ENCODE measurements at regions not wholly inside any gene's neighbourhood (a gene's known extent, or its start where the extent isn't known, plus 50 kb on each side); places are given as distances from the start of the nearest gene placed in this dataset.

GRCh38 chr18:6465281-6465680, 50.6 kb upstream of the L3MBTL4 start:
- no peaks in the 10 kb centered on the region for H3K9me3 ChIP-seq (ENCODE audit: low read length)
- H3K36me3 ChIP-seq (ENCODE audit: insufficient read depth, low read length): no peaks in the 10 kb centered on the region
- no peaks in the 10 kb centered on the region for H3K4me1 ChIP-seq (ENCODE audit: insufficient read depth, low read length)
- H3K4me3 ChIP-seq (ENCODE audit: low read length): no peak overlapping the region
- no peaks in the 10 kb centered on the region for H3K27me3 ChIP-seq (ENCODE audit: insufficient read depth, low read length)
- no peak overlapping the region for H2AFZ ChIP-seq (ENCODE audit: low read depth, low read length)

DNA sequence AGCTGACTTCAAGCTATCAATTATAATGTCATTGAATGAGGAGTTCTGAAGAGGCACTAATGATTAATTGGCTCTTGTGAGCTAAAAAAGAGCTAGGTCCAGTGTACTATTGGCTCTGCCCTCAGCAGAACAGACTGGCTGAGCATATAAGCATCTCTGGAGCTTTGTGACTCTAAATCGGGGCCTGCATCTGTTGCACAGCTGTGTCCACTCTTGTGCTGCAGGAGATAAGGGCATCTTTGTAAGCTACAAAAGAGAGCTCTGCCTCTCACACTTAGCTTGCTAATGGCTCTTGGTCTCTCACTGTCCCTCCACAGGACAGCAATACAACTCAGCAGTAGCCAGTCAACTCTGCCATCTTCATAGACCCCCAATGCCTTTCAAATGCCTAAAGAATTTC, 61.5 kb upstream of the L3MBTL4 start:
- Histone ChIP-seq H3K9me3 (ENCODE audit: low read length) (no peaks in the 10 kb centered on the region), H3K27me3 (ENCODE audit: insufficient read depth, low read length) (no peaks in the 10 kb centered on the region), H2AFZ (ENCODE audit: low read depth, low read length) (no peak overlapping the region), H3K36me3 (ENCODE audit: insufficient read depth, low read length) (no peaks in the 10 kb centered on the region), H3K4me3 (ENCODE audit: low read length) (no peak overlapping the region), H3K4me1 (ENCODE audit: insufficient read depth, low read length) (no peaks in the 10 kb centered on the region)

DNA sequence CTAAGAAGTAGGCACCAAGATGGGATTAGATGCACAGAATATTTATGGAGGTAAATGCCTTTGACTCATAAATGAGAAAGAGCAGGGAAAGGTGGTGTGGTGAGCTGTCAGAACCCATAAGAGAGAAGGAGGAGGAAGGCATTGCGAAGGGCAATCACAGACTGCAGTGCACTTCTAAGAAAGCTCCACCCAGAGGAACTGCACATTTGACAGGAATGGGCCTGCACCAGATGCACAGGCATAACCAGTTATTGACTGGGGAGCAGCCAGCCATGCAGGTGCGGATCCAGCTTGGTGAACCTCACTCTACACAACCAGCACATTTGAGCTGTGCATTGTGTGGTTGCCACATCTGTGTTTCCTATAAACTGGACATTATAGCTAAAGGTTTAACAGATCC, 62.2 kb upstream of the L3MBTL4 start:
- H3K4me3 ChIP-seq (ENCODE audit: low read length): no peak overlapping the region
- H3K4me1 ChIP-seq (ENCODE audit: insufficient read depth, low read length): no peaks in the 10 kb centered on the region
- H3K27me3 ChIP-seq (ENCODE audit: insufficient read depth, low read length): no peaks in the 10 kb centered on the region
- H3K36me3 ChIP-seq (ENCODE audit: insufficient read depth, low read length): no peaks in the 10 kb centered on the region
- H3K9me3 ChIP-seq (ENCODE audit: low read length): no peaks in the 10 kb centered on the region
- H2AFZ ChIP-seq (ENCODE audit: low read depth, low read length): no peak overlapping the region

DNA sequence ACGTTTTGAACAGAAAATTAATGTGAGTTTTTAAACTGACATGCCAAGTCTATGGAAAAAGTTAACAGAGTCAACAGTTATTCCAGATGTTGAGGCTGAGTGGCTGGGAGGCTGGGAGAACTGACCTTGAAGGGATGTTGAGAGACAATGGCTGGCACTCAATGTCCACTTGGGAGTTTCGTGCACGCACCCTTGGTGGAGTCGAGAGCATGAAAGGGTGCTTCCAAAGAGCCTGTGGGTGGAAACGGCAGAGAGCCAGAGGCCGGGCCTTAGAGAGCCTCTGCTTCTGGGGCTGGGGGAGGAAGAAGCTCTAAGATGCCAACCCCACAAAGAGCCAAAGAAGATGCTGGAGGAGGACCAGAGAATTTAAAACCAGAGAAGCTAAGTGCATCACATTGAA, 63.4 kb upstream of the L3MBTL4 start:
- Histone ChIP-seq H2AFZ (ENCODE audit: low read depth, low read length) (no peak overlapping the region), H3K4me3 (ENCODE audit: low read length) (no peak overlapping the region), H3K9me3 (ENCODE audit: low read length) (no peaks in the 10 kb centered on the region), H3K36me3 (ENCODE audit: insufficient read depth, low read length) (no peaks in the 10 kb centered on the region), H3K27me3 (ENCODE audit: insufficient read depth, low read length) (no peaks in the 10 kb centered on the region), H3K4me1 (ENCODE audit: insufficient read depth, low read length) (no peaks in the 10 kb centered on the region)

DNA sequence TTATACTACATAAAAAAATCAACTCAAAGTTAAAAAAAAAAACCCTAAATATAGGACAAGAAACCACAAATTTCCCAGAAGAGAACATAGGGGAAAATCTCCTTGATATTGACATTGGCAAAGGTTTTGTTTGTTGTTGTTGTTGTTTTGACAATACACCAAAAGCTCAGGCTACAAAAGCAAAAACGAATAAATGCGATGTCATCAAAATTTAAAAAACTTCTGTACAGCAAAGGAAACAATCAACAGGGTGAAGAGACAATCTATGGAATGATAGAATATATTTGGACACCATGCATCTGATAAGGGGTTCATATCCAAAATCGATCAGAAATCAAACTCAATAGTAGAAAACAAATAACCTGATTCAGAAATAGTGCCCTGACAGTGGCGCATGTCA, 65.0 kb upstream of the L3MBTL4 start:
- H3K4me3 ChIP-seq (ENCODE audit: low read length): no peak overlapping the region
- no peaks in the 10 kb centered on the region for H3K27me3 ChIP-seq (ENCODE audit: insufficient read depth, low read length)
- no peaks in the 10 kb centered on the region for H3K9me3 ChIP-seq (ENCODE audit: low read length)
- H3K36me3 ChIP-seq (ENCODE audit: insufficient read depth, low read length): no peaks in the 10 kb centered on the region
- H3K4me1 ChIP-seq (ENCODE audit: insufficient read depth, low read length): no peaks in the 10 kb centered on the region
- no peak overlapping the region for H2AFZ ChIP-seq (ENCODE audit: low read depth, low read length)

DNA sequence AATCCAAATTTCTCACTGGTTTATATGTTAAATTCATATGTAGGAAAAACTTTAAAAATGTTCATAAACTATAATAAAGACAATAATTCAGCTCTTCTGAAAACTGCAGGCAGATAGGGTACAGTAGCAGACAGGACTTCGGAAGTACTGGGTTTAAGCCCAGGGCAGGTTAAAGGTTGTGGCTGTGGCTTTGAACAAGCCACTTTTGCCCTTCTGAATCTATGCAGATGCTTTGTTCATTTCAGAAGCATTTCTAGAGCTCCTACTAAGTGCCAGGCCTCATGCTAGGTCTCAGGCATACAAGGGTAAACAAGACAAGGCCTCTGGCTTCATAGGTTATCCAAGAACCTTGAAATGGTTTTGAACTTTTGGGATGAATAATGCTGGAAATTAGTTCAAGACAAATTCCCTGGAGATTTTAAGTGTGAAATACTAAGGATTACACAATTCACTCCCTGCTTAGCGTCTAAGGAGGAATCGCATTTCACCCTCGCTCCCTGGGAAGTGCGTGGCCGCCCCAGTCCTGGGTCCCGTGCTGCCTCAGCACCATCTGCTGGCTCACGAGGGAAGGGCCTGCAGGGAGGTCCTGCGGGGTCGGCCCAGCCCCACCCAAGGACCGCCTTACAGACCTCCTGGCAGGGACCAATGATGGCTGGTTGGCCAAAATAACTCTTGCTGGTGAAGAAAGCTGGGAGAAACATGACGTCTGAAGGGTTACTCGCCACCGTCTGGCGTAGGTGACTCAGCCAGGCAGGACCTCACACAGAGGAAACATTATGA, 67.7 kb upstream of the L3MBTL4 start:
- H3K4me3 ChIP-seq (ENCODE audit: low read length): no peak overlapping the region
- H3K4me1 ChIP-seq (ENCODE audit: insufficient read depth, low read length): no peaks in the 10 kb centered on the region
- H3K9me3 ChIP-seq (ENCODE audit: low read length): no peaks in the 10 kb centered on the region
- H2AFZ ChIP-seq (ENCODE audit: low read depth, low read length): no peak overlapping the region
- no peaks in the 10 kb centered on the region for H3K27me3 ChIP-seq (ENCODE audit: insufficient read depth, low read length)
- no peaks in the 10 kb centered on the region for H3K36me3 ChIP-seq (ENCODE audit: insufficient read depth, low read length)

DNA sequence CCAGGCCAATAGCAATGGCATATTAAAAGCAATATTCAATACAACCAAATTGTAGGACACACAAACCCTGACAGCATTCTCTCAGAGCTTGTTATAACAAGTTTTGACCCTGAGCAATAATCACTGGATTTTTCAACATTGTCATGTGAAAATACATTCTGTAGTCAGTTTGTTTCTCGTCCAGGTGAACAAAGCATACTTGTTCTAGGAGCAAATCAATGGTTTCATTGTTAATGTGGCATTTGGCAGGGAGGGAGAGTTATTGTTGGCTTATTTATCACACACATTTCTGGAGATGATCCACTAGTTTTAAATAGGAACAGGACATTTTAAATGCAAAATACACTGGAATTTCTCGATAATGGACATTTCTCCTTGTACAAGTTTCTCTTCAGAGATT, 69.9 kb upstream of the L3MBTL4 start:
- no peaks in the 10 kb centered on the region for H3K27me3 ChIP-seq (ENCODE audit: insufficient read depth, low read length)
- H3K4me1 ChIP-seq (ENCODE audit: insufficient read depth, low read length): no peaks in the 10 kb centered on the region
- no peak overlapping the region for H2AFZ ChIP-seq (ENCODE audit: low read depth, low read length)
- H3K9me3 ChIP-seq (ENCODE audit: low read length): no peaks in the 10 kb centered on the region
- no peaks in the 10 kb centered on the region for H3K36me3 ChIP-seq (ENCODE audit: insufficient read depth, low read length)
- no peak overlapping the region for H3K4me3 ChIP-seq (ENCODE audit: low read length)

GRCh38 chr18:6486313-6486712, 71.6 kb upstream of the L3MBTL4 start:
- H3K36me3 ChIP-seq (ENCODE audit: insufficient read depth, low read length): no peaks in the 10 kb centered on the region
- H2AFZ ChIP-seq (ENCODE audit: low read depth, low read length): no peak overlapping the region
- no peaks in the 10 kb centered on the region for H3K27me3 ChIP-seq (ENCODE audit: insufficient read depth, low read length)
- no peaks in the 10 kb centered on the region for H3K9me3 ChIP-seq (ENCODE audit: low read length)
- H3K4me3 ChIP-seq (ENCODE audit: low read length): no peak overlapping the region
- H3K4me1 ChIP-seq (ENCODE audit: insufficient read depth, low read length): no peaks in the 10 kb centered on the region

- Histone ChIP-seq H3K4me1 (ENCODE audit: insufficient read depth, low read length) (no peaks in the 10 kb centered on the region), H3K4me3 (ENCODE audit: low read length) (no peak overlapping the region), H3K36me3 (ENCODE audit: insufficient read depth, low read length) (no peaks in the 10 kb centered on the region), H3K9me3 (ENCODE audit: low read length) (no peaks in the 10 kb centered on the region), H2AFZ (ENCODE audit: low read depth, low read length) (no peak overlapping the region), H3K27me3 (ENCODE audit: insufficient read depth, low read length) (no peaks in the 10 kb centered on the region)
These were observed 72.2 kb upstream of the L3MBTL4 start for GRCh38 chr18:6486764-6487426.

DNA sequence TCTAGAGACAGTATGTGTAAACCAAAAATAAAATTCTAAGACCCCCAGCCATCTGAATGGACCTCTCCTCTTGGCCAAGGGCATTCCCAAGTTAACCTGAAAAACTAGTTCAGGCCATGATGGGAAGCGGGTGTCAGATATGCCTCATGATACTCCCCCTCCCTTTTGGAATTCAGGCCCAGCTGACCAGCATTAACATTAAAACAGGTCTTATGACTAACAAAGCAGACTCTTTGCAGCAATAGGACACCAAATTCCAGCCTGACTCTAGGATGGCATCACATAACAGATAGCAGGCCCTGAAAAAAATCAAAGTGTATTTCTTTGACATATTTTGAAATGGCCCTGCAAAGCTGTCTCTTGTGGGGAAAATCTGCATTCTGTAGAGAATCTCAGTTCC, 73.3 kb upstream of the L3MBTL4 start:
- Histone ChIP-seq H3K4me1 (ENCODE audit: insufficient read depth, low read length) (no peaks in the 10 kb centered on the region), H3K9me3 (ENCODE audit: low read length) (no peaks in the 10 kb centered on the region), H3K4me3 (ENCODE audit: low read length) (no peak overlapping the region), H3K27me3 (ENCODE audit: insufficient read depth, low read length) (no peaks in the 10 kb centered on the region), H2AFZ (ENCODE audit: low read depth, low read length) (no peak overlapping the region), H3K36me3 (ENCODE audit: insufficient read depth, low read length) (no peaks in the 10 kb centered on the region)

DNA sequence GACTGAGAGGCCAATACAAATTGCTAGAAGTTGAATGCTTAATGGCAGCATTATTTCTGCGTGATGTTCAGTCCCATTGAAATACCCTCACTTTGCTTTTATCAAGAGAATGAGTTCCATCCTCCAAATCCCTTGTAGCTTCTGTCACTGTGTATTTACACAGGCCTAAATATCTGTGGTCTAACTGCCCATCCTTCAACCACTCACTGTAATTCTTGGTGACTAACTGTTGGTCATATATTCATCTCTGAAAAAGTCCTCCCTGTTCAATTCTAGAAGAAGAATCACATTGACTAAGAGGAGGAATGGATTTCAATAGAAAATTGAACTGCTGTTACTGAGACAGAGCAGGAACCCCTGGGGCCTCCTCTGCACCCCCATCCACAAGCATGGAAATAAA, 74.2 kb upstream of the L3MBTL4 start:
- Histone ChIP-seq H3K4me1 (ENCODE audit: insufficient read depth, low read length) (no peaks in the 10 kb centered on the region), H3K27me3 (ENCODE audit: insufficient read depth, low read length) (no peaks in the 10 kb centered on the region), H3K36me3 (ENCODE audit: insufficient read depth, low read length) (no peaks in the 10 kb centered on the region), H2AFZ (ENCODE audit: low read depth, low read length) (no peak overlapping the region), H3K9me3 (ENCODE audit: low read length) (no peaks in the 10 kb centered on the region), H3K4me3 (ENCODE audit: low read length) (no peak overlapping the region)

- Histone ChIP-seq H3K4me3 (ENCODE audit: low read length) (no peak overlapping the region), H3K4me1 (ENCODE audit: insufficient read depth, low read length) (no peaks in the 10 kb centered on the region), H2AFZ (ENCODE audit: low read depth, low read length) (no peak overlapping the region), H3K27me3 (ENCODE audit: insufficient read depth, low read length) (no peaks in the 10 kb centered on the region), H3K9me3 (ENCODE audit: low read length) (no peaks in the 10 kb centered on the region), H3K36me3 (ENCODE audit: insufficient read depth, low read length) (no peaks in the 10 kb centered on the region)
These were observed 75.3 kb upstream of the L3MBTL4 start for GRCh38 chr18:6489977-6490376.

GRCh38 chr18:6493194-6493593, 78.5 kb upstream of the L3MBTL4 start:
- H3K27me3 ChIP-seq (ENCODE audit: insufficient read depth, low read length): no peaks in the 10 kb centered on the region
- H3K36me3 ChIP-seq (ENCODE audit: insufficient read depth, low read length): no peaks in the 10 kb centered on the region
- no peak overlapping the region for H2AFZ ChIP-seq (ENCODE audit: low read depth, low read length)
- no peaks in the 10 kb centered on the region for H3K9me3 ChIP-seq (ENCODE audit: low read length)
- no peaks in the 10 kb centered on the region for H3K4me1 ChIP-seq (ENCODE audit: insufficient read depth, low read length)
- no peak overlapping the region for H3K4me3 ChIP-seq (ENCODE audit: low read length)

DNA sequence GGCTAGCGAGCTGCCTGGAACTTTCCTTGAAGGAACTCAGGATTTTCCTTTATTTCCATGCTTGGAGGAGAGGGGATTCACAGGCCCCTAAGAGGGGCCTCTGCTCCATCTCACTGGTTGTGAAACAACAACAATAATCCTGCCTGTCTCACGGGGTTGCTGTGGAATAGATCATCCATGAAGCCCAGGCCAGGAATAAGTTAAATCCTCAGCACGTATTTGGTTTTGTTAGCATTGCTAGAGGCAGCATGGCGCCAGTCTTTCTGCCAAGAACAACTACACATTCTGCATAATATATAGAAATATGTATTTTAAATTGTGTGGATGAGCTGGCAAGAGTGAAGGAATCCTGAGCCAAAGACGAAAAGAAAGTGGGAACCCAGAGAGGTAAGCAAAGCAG, 80.8 kb upstream of the L3MBTL4 start:
- H3K36me3 ChIP-seq (ENCODE audit: insufficient read depth, low read length): no peaks in the 10 kb centered on the region
- H3K4me3 ChIP-seq (ENCODE audit: low read length): no peak overlapping the region
- H2AFZ ChIP-seq (ENCODE audit: low read depth, low read length): no peak overlapping the region
- H3K9me3 ChIP-seq (ENCODE audit: low read length): no peaks in the 10 kb centered on the region
- H3K4me1 ChIP-seq (ENCODE audit: insufficient read depth, low read length): no peaks in the 10 kb centered on the region
- no peaks in the 10 kb centered on the region for H3K27me3 ChIP-seq (ENCODE audit: insufficient read depth, low read length)

Data from neuron (in vitro differentiated cells).